Hepatocyte (in vitro differentiated cells): ENCODE measurements at regions not wholly inside any gene's neighbourhood (a gene's known extent, or its start where the extent isn't known, plus 50 kb on each side); places are given as distances from the start of the nearest gene placed in this dataset.

ENCODE experiments used
- EZH2 ChIP-seq: fragments of 200-600 bp; sonication (generic); IDR thresholded peaks from 2 replicates; pipeline ENCODE4 v1.6.1; 2016; ENCODE audit warnings: antibody characterized with exemption, mild to moderate bottlenecking, borderline replicate concordance
- EZH2phosphoT487 ChIP-seq: fragments of 200-600 bp; sonication (generic); IDR thresholded peaks from one replicate; pipeline ENCODE4 v1.6.1; 2018; ENCODE audit warnings: antibody characterized with exemption, mild to moderate bottlenecking, low read depth, moderate library complexity; ENCODE audit not compliant: unreplicated experiment, severe bottlenecking
- TF ChIP-seq, protein P1 (sequence below): fragments of 200-600 bp; sonication (generic); IDR thresholded peaks from 2 replicates; pipeline ENCODE4 v1.5.1; 2016; ENCODE audit warnings: antibody characterized with exemption, mild to moderate bottlenecking; ENCODE audit not compliant: poor library complexity

DNA sequence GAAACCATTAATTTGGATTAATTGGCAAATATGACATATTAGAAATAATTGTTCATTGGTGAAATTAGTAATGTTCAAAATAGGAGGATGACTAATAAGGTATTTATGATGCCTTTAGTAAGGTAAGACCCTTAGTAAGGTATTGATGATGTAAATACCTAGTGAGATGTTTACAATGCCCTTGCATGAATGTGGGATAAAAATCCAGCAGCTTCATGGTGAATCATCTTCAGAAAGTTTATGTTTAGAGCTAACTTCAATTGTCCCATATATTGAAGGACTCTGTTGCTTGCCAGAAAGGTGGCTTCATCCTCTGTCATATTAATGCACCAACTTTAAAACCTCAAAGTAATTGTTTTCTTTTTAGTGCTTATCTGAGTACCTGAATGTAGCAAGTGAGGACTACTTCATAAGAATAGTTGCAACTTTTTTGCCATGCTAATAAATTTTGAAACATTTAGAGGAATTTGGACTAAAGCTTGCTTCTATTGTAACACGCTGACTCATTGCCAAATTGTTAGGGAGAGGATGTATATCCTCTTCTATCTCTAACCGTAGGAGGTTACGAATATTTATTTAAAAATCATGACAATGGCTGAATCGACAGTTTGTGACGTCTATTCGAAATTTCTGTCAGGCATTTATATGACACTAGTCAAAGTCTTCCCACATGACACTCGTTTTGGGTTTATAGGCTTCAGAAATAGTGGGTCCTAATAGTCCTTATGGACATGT, 174.1 kb upstream of the HS3ST1 start:
- TF ChIP-seq, protein P1, sequence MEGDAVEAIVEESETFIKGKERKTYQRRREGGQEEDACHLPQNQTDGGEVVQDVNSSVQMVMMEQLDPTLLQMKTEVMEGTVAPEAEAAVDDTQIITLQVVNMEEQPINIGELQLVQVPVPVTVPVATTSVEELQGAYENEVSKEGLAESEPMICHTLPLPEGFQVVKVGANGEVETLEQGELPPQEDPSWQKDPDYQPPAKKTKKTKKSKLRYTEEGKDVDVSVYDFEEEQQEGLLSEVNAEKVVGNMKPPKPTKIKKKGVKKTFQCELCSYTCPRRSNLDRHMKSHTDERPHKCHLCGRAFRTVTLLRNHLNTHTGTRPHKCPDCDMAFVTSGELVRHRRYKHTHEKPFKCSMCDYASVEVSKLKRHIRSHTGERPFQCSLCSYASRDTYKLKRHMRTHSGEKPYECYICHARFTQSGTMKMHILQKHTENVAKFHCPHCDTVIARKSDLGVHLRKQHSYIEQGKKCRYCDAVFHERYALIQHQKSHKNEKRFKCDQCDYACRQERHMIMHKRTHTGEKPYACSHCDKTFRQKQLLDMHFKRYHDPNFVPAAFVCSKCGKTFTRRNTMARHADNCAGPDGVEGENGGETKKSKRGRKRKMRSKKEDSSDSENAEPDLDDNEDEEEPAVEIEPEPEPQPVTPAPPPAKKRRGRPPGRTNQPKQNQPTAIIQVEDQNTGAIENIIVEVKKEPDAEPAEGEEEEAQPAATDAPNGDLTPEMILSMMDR = no peak
- TF ChIP-seq EZH2 = no peak
- TF ChIP-seq EZH2phosphoT487 = no peak
